ENCODE measurements at regions not wholly inside any gene's neighbourhood (a gene's known extent, or its start where the extent isn't known, plus 50 kb on each side); places are given as distances from the start of the nearest gene placed in this dataset.

- Histone ChIP-seq H3K36me3 (no peaks in the 10 kb centered on the region), H3K27ac (no peak overlapping the region), H3K27me3 (no peaks in the 10 kb centered on the region), H3K4me1 (peaks cover 0 to 23% (median 5%) of the 10 kb centered on the region in 4 donors), H3K4me3 (no peak overlapping the region), H3K9me3 (no peaks in the 10 kb centered on the region)
- intact Hi-C loops (cut with DNase I) = no loop called here
- ATAC-seq = no peak
- DNase-seq = no peak
- whole genome bisulfite sequencing (ENCODE audit: insufficient coverage, low coverage, low lambda C conversion rate, missing lambda C conversion rate) = 87% methylated on average over 3 of the region's 3 CpGs
- TF ChIP-seq CTCF (IDR thresholded peaks at IDR 0.05) = no peak
- no peak for TF ChIP-seq POLR2A (IDR thresholded peaks at IDR 0.05)
Observed at GRCh38 chr1:234841281-234841680, 231.3 kb upstream of the IRF2BP2 start.

GRCh38 chr1:234840843-234841242 lies 230.9 kb upstream of the IRF2BP2 start:
- DNase-seq (no peak), ATAC-seq (no peak)
- peaks cover 0 to 27% (median 6%) of the 10 kb centered on the region in 4 donors for H3K4me1 ChIP-seq
- intact Hi-C loops (cut with DNase I) = no loop called here
- 60% methylated on average over 1 of the region's 2 CpGs for WGBS (ENCODE audit: insufficient coverage, low coverage, low lambda C conversion rate, missing lambda C conversion rate)
- H3K27me3 ChIP-seq = no peaks in the 10 kb centered on the region
- no peak overlapping the region for H3K4me3 ChIP-seq
- H3K9me3 ChIP-seq = no peaks in the 10 kb centered on the region
- H3K36me3 ChIP-seq = no peaks in the 10 kb centered on the region
- TF ChIP-seq CTCF (IDR thresholded peaks at IDR 0.05) (no peak), POLR2A (IDR thresholded peaks at IDR 0.05) (no peak)
- H3K27ac ChIP-seq = no peak overlapping the region

GRCh38 chr1:234840253-234840652 lies 230.3 kb upstream of the IRF2BP2 start:
- TF ChIP-seq CTCF (IDR thresholded peaks at IDR 0.05) (no peak), POLR2A (IDR thresholded peaks at IDR 0.05) (no peak)
- no peak for DNase-seq
- Histone ChIP-seq H3K27me3 (no peaks in the 10 kb centered on the region), H3K36me3 (no peaks in the 10 kb centered on the region), H3K9me3 (no peaks in the 10 kb centered on the region), H3K4me3 (no peak overlapping the region), H3K27ac (no peak overlapping the region), H3K4me1 (peaks cover 0 to 32% (median 10%) of the 10 kb centered on the region in 4 donors)
- no peak for ATAC-seq
- WGBS (ENCODE audit: insufficient coverage, low coverage, low lambda C conversion rate, missing lambda C conversion rate) = 100% methylated on average over 1 of the region's 2 CpGs
- intact Hi-C loops (cut with DNase I) = no loop called here

GRCh38 chr1:234839663-234840062 lies 229.7 kb upstream of the IRF2BP2 start:
- Histone ChIP-seq H3K27ac (no peak overlapping the region), H3K27me3 (no peaks in the 10 kb centered on the region), H3K9me3 (no peaks in the 10 kb centered on the region), H3K4me1 (peaks cover 0 to 30% (median 12%) of the 10 kb centered on the region in 4 donors), H3K36me3 (no peaks in the 10 kb centered on the region), H3K4me3 (no peak overlapping the region)
- ATAC-seq = no peak
- no peak for DNase-seq
- intact Hi-C loops (cut with DNase I) = loop anchor here in 1 of 2 donors (10.0 kb wide), 1 partner anchor 225 kb away; the partner anchor contains the start of gene IRF2BP2
- TF ChIP-seq POLR2A (IDR thresholded peaks at IDR 0.05) = no peak
- WGBS (ENCODE audit: insufficient coverage, low coverage, low lambda C conversion rate, missing lambda C conversion rate) = 67% methylated on average over 1 of the region's 2 CpGs

GRCh38 chr1:234838820-234839219 lies 228.8 kb upstream of the IRF2BP2 start:
- DNase-seq (no peak), ATAC-seq (no peak)
- Histone ChIP-seq H3K27ac (no peak overlapping the region), H3K4me1 (peaks cover 0 to 29% (median 12%) of the 10 kb centered on the region in 4 donors), H3K4me3 (no peak overlapping the region), H3K36me3 (no peaks in the 10 kb centered on the region), H3K27me3 (no peaks in the 10 kb centered on the region), H3K9me3 (no peaks in the 10 kb centered on the region)
- WGBS (ENCODE audit: insufficient coverage, low coverage, low lambda C conversion rate, missing lambda C conversion rate) = 68% methylated on average over 1 of the region's 1 CpG
- intact Hi-C loops (cut with DNase I) = loop anchor here in 1 of 2 donors (10.0 kb wide), 1 partner anchor 224 kb away; the partner anchor contains the start of gene IRF2BP2
- TF ChIP-seq CTCF (IDR thresholded peaks at IDR 0.05) (no peak), POLR2A (IDR thresholded peaks at IDR 0.05) (no peak)
